GM21529 (cell line): ENCODE measurements at regions not wholly inside any gene's neighbourhood (a gene's known extent, or its start where the extent isn't known, plus 50 kb on each side); places are given as distances from the start of the nearest gene placed in this dataset.
"Not testable (repeated sequence)": the region's sequence is repeated elsewhere in the genome, so short reads cannot be mapped to it uniquely, and the experiment has no call there.

Source experiments
- ATAC-seq: cut with Tn5 transposase; IDR thresholded peaks from one replicate; pipeline ENCODE4 v1.9.1; 2021; ENCODE audit not compliant: unreplicated experiment

- ATAC-seq, result no peak
These were observed 51.2 kb upstream of the LBX1 start for GRCh38 chr10:101280511-101280910.

GRCh38 chr10:101280921-101281320 lies 51.7 kb upstream of the LBX1 start:
- ATAC-seq, result not testable (repeated sequence)

- ATAC-seq, result no peak
These were observed 53.7 kb upstream of the LBX1 start for GRCh38 chr10:101282947-101283346.

- ATAC-seq, result no peak
These were observed 54.5 kb upstream of the LBX1 start for GRCh38 chr10:101283762-101284100.

- ATAC-seq, result no peak
These were observed 55.0 kb upstream of the LBX1 start for GRCh38 chr10:101284101-101284743.

GRCh38 chr10:101284744-101285463 lies 55.6 kb upstream of the LBX1 start:
- no peak for ATAC-seq

- no peak for ATAC-seq
These were observed 56.3 kb upstream of the LBX1 start for GRCh38 chr10:101285519-101286070.

GRCh38 chr10:101286248-101287046 lies 57.2 kb upstream of the LBX1 start:
- ATAC-seq, result no peak

GRCh38 chr10:101287183-101287996 lies 58.1 kb upstream of the LBX1 start:
- no peak for ATAC-seq

GRCh38 chr10:101287997-101288635 lies 58.9 kb upstream of the LBX1 start:
- ATAC-seq, result no peak

GRCh38 chr10:101289541-101289940 lies 60.3 kb upstream of the LBX1 start:
- no peak for ATAC-seq

- no peak for ATAC-seq
These were observed 61.2 kb upstream of the LBX1 start for GRCh38 chr10:101290431-101290830.

- ATAC-seq, result no peak
These were observed 61.6 kb upstream of the LBX1 start for GRCh38 chr10:101290881-101291280.

- no peak for ATAC-seq
These were observed 62.3 kb upstream of the LBX1 start for GRCh38 chr10:101291331-101292193.

- ATAC-seq, result no peak
These were observed 61.6 kb upstream of the BTRC start for GRCh38 chr10:101292194-101293006.

GRCh38 chr10:101293007-101293723 lies 60.8 kb upstream of the BTRC start:
- no peak for ATAC-seq

GRCh38 chr10:101294109-101294508 lies 59.9 kb upstream of the BTRC start:
- no peak for ATAC-seq

- ATAC-seq, result no peak
These were observed 58.7 kb upstream of the BTRC start for GRCh38 chr10:101295261-101295660.
